HG03469 (cell line): ENCODE measurements at regions not wholly inside any gene's neighbourhood (a gene's known extent, or its start where the extent isn't known, plus 50 kb on each side); places are given as distances from the start of the nearest gene placed in this dataset.
"Not testable (repeated sequence)": the region's sequence is repeated elsewhere in the genome, so short reads cannot be mapped to it uniquely, and the experiment has no call there.

ENCODE experiments used
- ATAC-seq: cut with Tn5 transposase; IDR thresholded peaks from one replicate; pipeline ENCODE4 v1.9.1; 2021; ENCODE audit warnings: mild to moderate bottlenecking, moderate library complexity, moderate number of reproducible peaks; ENCODE audit not compliant: unreplicated experiment

DNA sequence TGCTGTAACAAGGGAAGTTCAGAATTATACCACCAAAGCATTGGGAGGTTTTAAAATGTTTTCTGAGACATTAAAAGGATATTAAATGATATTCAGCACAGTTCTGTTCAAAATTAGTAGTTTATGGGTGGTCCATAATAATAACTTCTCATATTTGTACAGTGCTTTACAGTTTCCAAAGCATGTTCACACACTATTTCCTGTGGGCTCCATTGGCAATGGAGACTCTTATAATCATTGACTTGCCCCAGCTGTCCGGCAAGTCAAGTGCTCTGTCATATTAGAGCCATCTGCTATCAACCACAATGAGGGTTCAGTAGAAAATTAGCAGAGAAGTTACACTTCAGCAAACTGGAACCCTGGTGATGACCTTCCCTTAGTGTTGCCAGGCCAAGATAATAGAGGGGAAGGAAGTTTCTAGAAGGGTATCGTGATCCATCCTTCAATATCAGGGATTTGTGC lies 526.6 kb upstream of the CCDC196 start:
- ATAC-seq, result peak; percentile 41

DNA sequence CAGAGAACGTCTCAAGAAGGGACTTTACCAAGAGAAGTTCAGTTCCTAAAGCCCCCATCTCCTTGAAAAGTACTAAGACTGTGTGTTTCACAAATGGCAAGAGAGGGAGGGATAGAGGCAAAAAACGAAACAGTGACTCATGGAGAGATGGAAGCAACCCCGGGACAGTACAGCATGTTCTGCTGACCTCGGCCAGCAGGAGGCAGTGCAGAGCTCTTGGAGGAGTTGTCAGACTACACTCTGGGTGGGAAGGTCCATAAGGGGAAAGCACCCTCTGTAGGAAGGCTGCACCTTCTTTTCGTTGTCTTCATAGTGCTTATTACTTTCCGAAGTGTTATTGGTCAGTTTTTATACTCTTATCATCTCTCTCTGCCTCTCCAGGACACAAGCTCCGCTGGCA lies 525.2 kb upstream of the CCDC196 start:
- ATAC-seq, result no peak

DNA sequence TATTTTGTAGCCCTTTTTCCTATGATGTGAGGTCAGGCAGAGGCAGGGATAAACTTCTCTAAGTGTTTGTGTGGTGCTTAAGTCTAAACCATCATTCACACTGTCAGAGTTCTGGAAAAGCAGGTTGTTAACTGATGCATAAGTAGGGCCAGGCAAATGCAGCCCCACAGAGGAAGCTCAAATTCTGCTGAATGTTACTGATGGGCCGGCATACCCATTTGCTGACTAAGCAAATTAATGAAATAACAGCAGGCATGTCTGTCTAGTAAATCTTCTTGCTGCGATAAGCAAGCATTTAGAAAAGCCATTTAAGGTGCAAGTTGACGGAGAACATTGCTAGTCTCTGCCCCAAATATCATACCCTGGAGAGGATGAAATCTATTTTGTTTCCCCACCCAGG lies 523.2 kb upstream of the CCDC196 start:
- no peak for ATAC-seq

DNA sequence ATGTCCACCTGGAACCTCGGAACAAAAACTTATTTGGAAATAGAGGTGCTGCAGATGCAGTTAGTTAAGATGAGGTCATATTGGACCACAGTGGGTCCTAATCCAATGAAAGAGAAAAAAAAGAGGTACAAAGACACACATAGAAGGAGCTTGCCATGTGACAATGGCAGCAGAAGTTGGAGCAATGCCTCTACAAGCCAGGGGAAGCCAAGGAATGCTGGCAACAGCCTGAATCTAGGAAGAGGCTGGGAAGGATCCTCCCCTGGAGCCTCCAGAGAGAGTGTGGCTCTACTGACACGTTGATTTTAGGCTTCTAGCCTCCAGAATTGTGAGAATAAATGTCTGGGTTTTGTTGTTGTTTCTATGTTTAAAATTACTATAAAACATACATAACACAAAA lies 521.8 kb upstream of the CCDC196 start:
- ATAC-seq, result no peak

DNA sequence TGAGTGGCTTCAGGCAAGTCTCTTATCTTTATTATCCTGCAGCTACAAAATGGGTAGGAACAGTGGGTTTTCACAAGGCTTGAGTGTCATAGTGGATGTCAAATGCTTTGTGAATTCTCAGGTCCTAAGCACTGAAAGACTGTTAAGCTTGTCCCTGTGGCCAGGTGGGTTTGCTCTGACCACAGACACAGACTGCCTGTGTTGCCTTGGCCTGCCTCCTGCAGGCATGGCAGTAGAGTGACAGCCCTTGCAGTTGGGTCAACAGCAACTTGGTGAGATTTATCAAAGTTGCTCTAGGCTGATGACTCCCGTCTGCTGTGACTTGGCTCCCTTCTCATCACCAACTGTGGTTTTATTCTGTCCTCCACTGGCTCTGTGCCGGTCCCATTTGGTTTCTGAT lies 520.0 kb upstream of the CCDC196 start:
- ATAC-seq, result no peak

DNA sequence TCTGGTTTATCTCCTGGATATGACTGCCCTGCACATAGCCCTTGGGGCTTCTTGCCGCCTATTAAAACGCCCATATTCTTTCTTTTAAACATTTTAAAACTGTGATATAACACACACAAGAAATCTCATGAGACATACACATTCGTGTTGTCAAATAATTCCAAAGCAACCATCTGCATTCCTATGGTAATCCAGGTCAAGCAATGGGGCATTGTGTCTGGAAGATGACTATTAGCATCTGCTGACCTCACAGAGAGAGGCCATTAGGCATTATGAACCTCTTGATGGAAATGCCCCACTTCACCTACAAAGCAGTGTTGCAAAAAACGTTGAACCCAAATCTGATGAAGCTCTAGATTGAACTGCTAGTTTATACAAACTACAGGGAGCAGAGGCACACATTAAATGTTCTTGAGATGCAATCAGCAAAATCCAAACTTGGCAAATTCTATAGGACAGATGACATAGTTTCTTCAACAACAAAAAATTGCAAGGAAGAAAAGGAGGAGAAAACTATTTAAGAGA lies 513.8 kb upstream of the CCDC196 start:
- no peak for ATAC-seq

DNA sequence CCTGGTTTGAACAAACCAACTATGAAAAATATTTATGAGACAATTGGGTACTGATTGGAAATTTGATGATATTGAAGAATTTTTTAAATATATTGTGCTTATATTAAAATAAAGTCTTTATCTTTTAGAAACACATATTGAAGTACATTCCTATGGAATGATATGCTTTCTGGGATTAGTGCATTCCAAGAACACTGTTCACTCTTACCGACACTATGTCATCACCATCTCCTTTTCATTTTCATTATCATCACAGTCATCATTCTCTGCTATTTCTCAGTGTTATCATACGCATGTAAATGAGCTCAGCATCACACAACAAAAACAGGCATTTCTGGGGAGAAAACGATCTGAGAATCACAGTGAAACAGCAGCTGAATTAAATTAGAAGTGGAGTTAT lies 513.3 kb upstream of the CCDC196 start:
- ATAC-seq, result no peak

DNA sequence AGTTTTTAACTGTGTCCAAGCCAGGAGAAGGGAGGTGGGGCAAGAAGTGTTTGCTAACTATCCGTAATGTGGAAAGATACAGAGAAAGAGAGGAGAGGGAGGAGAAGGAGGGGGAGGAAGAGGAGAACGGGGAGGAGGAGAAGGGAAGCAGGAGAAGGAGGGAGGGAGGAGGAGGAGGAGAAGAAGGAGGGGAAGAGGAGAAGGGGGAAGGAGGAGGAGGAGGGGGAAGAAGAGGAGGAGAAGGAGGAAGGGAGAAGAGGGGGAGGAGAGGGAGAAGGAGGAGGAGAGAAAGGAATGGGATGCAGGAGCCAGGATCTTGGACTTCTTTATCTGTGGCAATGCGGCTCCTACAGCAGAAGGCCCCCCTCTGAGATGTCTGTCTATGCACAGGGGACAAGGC lies 510.3 kb upstream of the CCDC196 start:
- ATAC-seq, result no peak

DNA sequence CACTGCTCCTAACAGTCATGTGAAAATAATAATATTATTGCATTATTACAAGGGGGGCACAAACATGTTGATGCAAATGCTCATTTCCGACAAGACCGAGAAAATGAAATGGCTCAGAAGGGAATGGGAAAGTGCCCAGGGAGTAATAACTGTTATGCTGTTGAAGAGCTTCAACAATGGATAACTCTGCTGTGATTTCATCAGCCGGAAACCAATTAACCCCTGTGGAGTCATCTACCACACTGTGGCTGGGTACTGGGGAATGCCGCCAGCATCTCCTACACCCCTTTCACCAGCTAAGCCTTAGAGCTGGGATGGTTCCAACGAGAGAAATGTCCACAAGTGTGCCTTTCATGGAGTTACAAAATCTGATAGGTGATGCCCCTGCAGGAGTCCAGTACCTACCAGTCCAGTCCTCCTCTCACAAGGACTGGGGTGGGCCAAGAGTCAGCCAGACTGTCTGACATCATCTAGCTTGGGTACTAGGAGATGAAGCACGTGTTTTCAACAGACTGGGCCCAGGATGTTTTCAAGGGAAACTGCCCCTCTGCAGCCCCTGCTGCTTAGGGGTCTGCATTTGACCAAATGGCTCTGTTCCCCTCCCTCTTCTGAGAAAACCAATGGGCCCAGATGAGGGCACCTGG lies 509.3 kb upstream of the CCDC196 start:
- no peak for ATAC-seq

DNA sequence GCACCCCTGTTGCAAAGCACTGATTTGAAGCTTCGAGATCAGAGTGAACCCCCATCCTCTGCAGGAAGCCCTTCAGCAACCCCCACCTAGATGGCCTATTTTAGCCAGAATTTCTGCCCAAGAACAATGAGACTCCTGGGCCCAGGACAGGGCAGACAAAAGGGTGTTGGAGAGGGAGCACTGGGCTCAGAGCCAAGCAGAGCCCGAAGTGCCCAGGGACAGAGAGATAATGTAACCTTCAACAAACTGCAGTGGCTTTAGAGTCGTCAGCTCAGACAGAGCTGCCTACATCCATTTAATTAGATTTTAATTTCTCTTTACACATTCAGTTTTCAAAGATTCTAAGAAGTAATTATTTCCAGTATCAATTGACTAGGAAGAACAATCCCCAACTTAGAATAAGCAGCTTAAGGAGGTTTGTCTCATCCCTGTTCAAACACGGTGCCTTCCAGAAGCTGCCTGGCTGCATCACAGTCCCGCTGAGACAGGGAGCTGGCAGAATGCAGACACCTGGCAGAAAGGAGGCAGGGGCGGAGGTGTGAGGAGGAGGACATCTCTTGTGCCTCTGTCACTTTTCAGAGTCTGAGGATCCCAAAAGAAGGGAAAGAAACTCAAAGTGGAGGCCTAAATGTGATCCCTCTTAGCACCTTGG lies 504.9 kb upstream of the CCDC196 start:
- no peak for ATAC-seq

DNA sequence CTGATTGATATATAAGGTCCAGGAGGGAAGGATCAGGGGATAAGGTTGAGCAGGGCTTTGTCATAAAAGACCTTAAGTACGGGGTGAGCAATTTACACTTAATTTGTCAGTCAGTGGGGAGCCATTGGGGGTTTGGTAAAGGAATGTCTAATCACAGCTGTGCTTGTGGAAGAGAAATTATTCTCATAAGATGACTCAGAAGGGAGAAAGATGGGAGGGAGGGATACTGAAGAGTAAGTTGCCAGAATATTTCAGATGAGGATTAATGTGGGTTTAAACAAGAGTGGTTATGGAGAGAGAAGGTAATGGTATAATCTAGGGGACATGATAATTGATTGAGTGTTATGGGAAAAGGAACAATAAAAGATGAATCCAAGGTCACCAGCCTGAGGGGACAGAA lies 500.1 kb upstream of the CCDC196 start:
- no peak for ATAC-seq

DNA sequence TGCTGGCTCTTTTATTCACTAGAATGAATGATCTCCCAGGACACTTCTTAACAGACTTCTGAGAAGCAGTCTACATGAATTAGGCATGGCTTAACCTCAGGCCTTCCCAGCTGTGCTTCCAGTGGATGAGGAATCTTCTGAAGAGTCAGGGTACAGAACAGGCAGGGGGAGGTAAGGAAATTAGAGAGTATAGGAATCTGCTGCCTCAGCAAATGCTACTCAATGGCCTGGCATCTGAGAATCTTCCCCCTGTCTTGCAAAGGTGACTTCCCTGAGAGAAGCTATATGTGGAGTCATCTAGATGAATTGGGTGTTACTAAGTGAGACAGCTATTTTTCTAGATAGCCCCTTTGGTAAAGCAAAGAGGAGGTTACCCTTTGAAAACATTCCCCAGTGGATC lies 496.2 kb upstream of the CCDC196 start:
- ATAC-seq, result no peak

DNA sequence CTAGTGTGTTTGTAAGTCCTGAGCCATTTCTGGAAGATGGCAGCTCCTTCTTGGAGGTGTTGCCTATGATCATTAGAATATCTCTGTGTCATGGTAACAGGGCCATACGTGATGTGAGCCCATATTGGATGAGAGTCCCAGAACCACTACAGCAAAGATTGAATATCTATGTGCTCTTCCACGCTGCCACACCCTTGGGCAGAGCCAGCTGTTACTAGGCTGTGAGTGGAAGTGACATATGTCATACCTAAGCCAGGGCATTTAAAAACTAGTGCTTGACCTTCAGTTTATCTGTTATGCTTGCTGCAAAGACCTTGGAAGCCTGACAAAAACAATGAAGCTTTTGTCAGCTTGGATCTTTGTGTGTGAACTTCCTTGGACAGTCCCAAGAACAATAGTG lies 495.1 kb upstream of the CCDC196 start:
- no peak for ATAC-seq

DNA sequence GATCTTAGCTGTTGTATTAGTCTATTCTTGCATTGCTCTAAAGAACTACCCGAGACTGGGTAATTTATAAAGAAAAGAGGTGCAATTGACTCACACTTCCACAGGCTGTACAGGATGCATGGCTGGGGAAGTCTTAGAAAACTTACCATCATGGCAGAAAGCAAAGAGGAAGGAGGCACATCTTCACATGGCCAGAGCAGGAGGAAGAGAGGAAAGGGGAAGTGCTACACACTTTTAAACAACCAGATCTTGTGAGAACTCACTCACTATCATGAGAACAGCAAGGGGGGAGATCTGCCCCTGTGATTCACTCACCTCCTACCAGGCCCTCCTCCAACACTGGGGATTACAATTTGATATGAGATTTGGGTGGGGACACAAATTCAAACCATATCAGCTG lies 494.2 kb upstream of the CCDC196 start:
- ATAC-seq, result not testable (repeated sequence)

DNA sequence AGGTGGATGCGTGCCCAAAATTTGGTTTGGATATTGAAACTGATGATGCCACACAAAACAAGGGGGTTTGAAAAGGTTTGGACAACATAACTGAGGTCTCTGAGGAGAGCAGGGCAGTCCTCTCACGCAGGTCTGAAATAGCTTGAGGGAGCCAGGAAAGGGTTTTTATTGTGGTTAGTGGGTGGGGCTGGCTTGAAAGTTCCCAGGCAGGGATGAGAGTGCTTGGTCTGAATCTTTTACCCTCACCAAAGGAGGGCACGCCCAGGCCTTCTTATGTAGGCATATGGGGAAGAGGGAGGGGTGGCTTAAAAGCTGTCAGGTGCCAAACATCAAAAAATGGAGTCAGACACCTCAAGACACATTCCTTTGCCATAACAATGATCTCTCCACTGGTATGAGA lies 493.1 kb upstream of the CCDC196 start:
- ATAC-seq, result no peak

DNA sequence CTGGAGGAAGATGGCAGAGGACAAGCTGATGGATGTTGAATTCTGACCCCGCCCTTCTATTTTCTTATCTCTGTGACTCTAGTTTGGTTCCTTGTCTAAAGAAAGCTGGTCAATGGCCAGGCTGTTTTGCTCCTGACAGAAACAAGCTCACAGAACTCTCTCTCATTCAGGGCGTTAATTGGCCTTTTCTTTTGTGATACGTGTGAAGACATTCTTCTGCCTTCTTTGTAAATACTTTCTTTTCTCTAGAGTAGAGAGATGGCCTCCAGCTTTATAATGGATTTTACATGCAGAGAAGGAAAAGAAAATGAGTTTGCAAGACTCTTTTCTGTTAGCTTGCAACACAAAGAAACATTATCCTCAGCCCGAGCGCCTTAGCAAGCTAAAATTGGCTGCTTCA lies 492.2 kb upstream of the CCDC196 start:
- no peak for ATAC-seq

DNA sequence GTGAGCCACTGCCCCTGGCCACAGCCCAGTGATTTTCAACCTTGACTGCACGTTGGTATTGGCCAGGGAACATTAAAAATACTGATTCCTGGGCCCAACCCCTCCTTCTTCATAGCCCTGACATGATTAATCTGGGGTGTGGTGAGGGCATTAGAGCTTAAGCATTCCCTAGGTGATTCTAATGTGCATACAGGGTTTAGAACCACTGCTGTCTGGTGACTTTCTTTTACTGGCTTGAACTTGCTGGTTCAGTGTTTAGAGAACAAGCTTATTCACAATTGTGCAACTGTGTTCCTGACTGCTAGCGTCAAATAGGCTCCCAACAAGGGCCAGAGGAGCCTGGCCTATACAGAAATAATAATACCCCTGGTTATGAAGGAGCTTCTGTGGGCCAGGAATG lies 488.8 kb upstream of the CCDC196 start:
- ATAC-seq, result no peak

DNA sequence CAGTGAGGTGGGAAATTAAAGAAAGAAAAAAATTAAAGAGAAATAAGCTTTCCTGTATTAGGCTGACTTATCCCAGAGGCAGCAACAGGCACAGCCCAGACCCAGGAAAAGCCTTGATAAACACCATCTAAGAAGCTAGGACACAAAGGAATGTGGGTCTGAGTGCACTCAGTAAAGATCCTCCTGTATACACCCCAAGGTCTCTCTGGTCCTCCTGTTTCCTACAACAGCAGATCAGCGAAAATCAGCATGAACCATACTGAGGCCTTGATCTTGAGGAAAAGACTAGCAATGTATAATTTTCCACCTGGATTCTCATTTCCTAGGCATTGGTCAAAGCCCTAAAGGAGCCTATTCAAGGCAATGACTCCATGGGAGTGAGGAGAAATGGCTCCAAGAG lies 486.3 kb upstream of the CCDC196 start:
- ATAC-seq, result no peak

DNA sequence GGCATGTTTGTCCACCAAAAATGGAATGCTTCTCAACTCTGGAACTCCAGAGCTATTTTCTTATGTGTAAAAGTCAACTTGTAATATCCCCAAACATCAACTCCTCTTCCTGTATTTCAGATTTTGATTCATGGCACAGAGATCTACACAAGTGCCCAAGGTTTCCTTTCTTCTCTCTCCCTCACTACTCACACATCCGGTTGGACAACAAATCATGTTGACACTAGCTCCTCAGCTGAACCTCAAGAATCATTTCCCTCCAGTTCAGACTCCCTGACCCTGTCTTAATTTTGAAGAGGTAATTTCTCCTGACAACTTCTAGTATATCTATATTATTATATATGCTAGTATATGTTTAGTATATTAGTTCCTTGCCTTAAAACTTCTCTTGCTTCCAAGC lies 485.4 kb upstream of the CCDC196 start:
- ATAC-seq, result no peak

DNA sequence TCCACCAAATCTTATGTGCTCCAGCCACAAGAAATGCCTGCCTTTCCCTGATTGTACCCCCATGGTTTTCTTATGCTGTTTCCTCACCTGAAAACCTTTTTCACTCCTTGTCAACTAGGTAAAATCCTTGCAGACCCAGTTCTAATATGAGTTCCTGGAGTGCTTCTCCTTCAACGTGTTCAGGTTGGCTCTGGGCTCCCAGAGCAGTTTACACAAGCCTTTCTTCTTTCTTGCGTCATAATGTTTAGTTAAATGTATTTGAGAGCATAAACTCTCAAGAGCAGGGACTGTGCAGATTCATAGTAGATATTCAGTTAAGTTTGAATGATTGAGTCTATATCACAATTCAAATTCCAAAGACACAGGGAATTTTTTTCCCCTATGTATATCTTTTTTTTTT lies 484.8 kb upstream of the CCDC196 start:
- no peak for ATAC-seq

DNA sequence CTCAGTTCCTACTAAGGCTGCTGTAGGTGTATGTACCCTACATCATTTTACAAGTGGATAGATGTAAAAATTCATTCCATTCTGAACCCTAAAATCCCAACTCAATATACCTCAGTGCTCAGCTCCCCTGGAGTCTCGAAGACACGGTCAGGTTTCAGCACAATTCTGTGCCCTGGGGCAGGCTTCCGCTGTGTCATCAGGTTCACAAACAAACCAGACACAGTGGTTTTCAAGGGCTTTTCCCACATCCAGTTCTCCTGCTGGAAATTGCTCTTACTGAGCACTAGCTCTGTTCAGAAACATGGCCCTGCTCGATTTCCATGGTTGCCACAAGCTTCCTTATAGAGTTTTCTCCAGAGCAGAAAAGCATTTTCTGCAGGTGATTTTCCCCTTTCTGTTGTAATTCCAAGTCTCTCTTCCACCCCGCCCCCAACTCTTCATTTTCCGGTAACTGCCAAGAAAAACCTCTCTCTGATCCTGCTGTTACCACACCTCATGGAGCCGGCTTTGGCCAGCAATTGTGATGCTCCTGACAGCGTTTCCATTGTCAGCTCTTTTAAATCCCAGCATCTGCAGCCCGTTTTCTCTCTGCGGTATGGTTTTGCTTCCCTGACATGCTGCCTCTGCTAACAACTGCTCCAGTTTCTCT lies 483.0 kb upstream of the CCDC196 start:
- ATAC-seq, result no peak

DNA sequence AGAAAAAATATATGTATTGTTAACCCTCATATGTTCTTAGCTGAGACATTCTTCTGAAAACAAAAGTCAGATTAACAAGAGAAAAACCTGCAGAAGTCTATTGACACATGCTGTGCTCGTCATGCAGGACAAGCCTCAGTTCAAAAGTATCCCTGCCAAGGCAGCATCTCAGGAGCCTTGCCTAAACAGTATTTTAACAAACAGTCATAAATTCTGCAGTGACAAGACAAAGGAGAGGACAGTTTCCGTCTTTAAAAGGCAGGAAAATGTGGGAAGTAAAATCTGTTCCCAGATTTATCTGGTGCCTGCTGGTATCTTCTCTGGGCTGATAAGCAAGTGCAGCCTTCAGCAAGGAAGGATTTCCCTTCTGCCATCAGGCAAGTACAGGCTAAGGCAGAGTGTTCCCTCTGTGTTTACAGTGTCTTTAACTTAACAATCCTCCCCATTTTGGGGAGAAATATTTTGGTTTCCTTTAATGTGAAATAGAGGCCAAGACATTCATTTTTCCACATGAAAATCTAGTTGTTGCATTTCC lies 480.2 kb upstream of the CCDC196 start:
- ATAC-seq, result no peak
